Left hindlimb (tissue), 1 donor: ENCODE measurements at regions not wholly inside any gene's neighbourhood (a gene's known extent, or its start where the extent isn't known, plus 50 kb on each side); places are given as distances from the start of the nearest gene placed in this dataset.
"Not testable (repeated sequence)": the region's sequence is repeated elsewhere in the genome, so short reads cannot be mapped to it uniquely, and the experiment has no call there.

ENCODE experiments used
- DNase-seq: peaks from one replicate; pipeline ENCODE4 v3.0.0-alpha.2; 2018

DNA sequence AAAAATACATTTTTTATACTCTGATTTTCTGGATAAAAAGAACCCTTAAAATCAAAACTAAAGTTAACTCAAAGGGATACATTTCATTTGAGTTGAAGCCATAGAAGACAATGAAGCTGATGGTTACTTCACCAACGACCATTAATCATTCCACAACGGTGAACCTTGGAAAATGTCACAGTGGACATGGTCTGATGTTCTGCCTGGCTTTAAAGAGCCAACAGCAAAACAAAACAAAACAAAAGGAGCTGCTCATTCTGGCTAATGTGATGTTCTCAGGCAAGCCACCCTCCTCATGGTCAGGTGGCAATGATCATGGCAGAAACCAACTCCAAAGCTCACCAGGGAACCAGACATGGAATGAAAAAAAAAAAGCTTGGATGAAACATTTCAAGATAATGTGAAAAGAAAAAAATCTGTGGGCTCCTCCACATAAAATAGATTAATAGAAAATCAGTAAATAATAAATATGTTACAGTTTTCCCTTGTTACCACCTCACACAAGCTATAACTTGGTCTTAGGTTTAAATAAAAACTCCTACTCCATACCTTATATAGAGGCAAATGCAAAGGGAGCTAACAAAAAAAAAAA, 90.1 kb upstream of the SERTAD2 start:
- no peak for DNase-seq

DNA sequence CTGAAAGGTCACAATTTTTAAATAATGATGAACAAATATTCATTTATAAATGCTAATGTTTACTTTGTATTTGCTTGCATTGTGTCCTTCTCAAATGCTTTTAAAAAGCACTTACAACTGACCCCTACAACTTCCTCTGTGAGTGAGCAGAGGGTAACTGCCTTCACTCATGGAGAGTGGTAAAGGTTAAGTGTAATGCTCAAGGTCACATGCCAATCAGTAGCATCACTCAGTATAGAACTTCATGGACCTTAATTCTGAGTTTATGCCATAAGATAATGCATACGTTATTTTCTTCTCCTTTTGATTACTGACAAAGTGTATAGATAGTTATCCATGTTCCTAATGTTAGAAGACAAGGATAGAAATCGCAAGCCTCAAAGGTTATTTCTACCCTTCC, 91.8 kb upstream of the SERTAD2 start:
- no peak for DNase-seq

DNA sequence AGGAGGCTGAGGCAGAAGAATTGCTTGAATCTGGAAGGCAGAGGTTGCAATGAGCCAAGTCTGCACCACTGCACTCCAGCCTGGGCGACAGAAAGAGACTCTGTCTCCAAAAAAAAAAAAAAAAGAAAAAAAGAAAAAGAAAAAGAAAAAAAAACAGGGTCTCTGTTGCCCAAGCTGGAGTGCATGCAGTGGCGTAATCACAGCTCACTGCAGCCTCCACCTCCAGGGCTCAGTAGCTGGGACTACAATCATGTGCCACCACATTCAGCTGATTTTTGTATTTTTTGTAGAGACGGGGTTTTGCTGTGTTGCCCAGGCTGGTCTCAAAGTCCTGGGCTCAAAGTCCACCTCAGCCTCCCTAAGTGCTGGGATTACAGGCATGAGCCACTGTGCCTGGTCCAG, 94.0 kb upstream of the SERTAD2 start:
- not testable (repeated sequence) for DNase-seq

DNA sequence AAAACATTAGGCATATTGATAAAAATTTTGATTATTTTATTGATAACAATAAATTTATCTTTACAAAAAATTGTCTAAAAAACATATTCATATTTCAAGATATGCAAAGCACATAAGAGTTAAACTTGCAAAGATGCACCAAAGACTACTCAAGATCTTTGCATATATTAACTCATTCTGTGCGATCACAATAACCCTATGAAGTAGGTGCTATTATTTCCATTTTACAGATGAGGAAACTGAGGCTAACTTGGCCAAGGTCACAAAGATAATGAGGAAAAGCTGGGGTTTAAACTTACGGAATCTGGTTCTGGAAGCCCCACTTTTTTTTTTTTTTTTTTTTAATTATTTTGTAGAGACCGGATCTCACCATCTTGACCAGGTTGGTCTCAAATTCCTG, 94.4 kb upstream of the SERTAD2 start:
- DNase-seq, result no peak

DNA sequence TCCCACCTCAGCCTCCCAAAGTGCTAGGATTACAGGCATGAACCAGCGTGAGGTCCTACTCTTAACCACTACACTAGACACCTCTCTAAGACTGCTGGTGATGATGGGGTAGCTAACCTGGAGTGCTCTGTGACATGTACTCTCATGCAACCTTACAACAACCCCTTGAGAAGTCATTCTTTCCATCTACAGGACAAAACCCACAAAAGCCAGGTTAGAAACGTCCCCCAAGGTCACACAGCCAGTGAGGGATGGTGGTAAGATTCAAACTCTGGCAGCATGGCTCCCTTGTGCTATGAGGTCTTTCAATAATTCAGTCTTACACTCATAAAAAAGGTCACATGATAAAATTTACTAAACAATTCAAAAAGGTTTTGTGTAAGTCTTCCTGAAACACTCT, 94.8 kb upstream of the SERTAD2 start:
- DNase-seq, result no peak

DNA sequence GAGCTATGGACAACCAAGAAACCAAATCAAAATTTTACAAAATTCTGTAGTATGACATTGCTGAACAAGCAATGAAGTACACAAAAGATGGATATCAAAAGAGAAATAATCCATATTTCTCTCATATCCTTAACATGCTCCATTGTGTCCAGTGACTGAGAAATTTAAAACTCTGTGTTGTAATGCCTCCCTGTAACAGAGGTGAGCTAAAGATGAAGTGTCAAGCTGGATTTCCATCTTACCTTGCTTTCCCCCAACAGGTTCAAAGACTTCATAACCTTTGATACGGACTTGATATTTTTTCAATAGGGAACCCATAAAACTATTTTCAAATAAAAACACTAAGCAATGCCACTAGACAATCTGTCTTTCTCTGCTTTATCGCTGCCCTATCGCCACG, 95.7 kb upstream of the SERTAD2 start:
- DNase-seq, result no peak

DNA sequence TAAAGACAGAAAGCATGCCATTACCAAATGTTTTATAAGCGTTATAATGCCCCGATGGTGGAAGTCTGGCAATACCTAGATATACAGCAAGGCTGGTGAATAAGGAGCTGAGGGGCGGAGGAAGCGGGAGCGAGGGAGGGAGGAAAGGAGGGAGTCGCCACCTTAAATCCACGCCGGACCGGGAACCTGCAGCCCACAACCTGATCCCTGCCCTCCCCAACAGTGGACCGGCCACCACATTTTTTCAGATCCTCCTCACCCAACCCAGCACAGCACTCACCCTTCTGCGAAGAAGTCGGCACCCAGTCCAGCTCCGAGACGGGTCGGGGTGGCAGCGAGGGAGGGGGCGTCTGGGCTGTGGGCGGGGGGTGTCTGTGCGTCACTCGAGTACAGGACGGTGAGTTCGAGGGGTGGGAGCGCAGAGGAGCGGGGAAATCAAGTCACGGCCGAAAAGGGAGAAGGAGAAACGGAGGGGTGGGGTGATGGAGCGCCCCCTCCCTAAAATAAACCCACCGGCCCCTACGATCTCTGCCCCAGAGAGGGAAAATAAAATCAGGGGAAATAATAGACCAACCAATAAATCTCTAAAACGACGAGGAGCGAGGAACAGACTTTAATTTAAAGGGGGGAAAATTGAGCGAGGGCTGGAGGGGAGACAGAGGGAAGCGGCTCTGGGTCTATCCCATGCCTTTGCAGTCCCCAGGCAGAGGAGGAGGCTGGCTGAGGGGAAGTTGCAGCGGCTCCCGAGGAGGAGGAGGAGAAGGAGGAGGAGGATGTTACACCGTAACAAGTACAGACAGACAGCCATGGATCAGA, 96.5 kb upstream of the SERTAD2 start:
- DNase-seq, result peak; percentile 72

DNA sequence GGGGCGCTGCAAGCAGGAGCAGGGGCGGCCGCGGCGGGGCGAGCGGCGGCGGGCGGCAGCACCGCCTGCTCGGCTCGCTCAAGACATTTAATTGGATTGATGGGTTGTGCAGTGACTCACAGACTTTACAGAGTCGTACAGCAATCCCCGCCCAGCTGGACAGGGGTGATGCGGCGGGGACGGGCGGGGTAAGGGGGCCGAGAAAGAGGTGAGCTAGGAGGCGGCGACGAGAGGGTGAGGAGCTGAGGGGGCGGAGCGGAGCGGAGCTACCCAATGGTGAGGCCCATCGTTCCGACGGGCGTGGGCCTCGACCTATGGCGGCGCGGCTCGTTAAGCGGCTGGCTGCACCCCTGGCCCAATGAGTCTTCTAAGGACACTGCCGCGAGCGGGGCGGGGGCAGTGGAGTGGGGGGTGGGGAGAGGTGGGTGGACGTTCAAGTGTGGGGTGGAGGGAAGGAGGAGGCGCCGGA, 97.1 kb upstream of the SERTAD2 start:
- peak; percentile 100 for DNase-seq

DNA sequence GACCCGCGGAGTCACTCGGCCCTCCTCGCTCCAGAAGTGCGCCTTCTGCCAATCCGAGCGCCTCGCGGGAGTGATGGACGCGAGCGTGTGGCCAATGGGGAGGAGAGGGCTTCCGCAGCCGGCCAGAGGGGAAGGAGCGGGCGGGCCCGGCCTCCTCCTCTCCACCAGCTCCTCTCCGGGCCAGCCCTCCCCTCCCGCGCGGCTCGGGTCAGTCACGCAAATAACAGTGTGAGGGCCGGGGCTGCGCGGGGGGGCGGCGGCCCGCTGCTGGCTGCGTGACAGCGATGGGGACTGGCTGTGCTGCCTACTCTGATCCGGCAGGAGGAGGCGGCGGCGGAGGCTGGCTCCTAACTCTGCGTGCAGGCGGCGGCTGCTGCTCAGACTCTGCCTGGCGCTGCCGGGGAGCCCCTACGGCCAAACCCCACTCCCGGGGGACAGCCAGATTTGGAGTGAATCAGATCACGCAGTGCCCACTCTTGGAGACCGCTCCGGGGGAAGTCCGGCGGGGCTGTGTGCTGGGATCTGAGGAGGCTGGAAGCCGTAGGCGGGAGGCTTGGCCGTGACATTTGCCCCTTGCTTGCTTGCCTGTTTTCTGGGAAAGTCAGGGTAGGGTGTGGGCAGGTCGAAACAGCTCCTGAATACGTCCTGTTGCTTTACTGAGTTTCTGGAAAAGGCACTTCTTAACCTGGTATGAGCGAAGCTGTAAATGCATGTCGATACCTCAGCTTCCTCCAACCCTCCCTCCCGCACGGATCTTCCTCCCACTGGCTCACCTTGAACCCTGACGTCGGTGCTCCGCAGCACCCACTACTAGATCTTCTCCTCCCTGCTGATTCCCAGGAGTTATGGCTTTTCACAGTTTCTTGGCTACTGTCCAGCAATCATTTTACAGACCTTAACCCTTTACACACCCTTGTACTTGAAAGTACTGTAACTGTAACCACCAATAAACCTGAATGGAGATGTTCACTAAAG, 97.9 kb upstream of the SERTAD2 start:
- no peak for DNase-seq

DNA sequence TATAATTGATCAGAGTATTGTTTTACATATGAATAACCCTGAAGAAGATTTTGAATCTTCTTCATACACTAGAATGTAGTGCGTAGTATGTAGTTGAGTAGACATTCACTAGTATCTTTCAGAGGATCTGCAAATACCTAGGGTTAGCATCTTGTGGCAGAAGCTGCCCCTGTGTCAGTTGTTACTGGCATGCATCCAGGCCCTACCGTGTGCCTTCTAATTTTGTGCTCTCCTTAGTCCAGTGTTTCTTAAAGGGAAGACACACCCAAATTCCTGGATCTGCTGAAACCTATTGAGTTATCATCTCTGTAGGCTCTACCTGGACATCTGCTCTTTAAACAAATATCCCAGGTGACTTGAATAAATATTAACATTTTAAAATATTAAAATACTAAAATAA, 99.7 kb upstream of the SERTAD2 start:
- DNase-seq, result no peak

DNA sequence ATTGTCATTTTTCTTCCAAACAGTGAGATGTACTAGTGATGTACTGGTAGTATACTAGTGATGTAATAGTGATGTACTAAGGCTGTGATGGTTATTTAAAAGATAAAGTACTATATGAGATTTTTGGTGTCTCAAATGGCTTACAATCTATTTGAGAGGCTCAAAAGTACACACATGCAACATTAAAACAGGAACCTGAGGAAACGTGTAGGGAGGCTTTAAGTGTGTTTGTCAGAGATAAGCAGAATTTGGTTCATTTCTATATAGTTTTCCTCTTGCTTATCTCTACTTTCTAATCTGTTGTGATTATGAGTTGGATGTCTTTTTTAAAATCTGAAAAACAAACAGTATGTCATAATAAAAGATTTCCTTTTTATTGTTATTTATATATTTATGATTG, 100.9 kb upstream of the SERTAD2 start:
- DNase-seq, result no peak

DNA sequence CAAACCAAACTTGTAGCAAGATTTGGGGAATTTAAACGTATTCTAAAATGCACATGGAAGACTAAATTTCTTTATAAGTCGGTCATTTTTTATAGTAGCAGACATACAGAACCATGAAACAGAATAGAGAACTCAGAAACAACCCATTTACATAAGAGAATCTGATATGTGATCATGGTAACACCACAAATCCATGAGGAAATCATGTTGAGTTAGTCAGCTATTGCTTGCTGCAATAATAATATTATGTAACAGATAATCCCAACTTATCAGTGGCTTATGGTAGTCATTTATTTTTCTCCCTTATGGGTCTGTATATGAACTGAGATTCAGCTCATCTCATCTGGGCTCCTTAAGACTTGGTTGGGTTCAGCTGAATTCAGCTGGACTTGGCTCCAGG, 103.4 kb upstream of the SERTAD2 start:
- DNase-seq, result no peak

DNA sequence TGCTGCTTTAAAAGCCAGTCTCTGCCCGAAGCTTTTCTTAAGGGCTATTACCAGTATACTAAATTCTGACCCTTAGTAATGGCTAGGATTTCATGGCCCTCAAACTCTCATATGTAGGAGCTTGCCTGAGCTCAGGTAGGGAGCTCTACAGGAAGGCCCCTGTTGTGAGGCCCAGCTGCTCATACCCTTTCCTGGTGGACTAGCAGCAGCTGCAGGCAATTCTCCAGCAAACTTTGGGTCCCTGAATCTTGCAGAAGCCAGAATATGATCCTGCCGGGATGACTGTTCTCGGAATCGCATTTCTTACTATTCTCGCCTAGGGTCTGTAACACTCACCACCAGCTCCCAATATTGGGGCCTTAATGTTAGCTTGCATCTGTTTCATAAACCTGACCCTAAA, 106.4 kb upstream of the SERTAD2 start:
- no peak for DNase-seq

DNA sequence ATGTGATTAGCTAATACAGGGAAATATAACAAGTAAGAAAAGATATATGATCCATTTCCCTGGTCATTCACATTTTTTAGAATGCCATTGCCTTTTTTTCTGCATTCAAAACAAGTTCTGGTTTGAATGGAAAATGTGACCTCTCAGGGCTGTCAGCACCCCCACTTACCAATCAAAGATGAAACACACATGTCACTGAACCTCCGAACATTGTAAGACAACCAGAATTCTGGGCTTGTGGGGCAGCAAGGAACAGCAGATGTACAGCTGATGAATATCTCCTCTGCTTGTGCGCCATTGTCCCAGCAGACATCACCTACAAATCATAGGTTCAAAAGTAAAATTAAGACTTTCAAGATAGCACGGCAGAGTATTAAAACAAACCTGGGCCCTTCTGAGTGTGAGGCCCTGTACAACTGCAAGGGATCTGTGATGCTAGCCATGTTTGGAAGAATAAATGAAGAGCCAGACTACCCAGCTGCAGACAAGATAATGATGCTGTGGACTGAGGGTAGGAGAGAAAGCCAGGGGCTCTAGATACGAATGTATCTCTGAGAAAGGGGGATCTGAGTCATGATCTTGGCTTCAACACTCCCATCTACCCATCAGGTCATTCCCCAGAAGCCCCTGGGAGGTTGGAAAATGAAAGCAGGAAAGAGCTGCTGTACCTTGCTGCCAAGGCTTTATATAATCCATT, 108.7 kb upstream of the SERTAD2 start:
- no peak for DNase-seq

DNA sequence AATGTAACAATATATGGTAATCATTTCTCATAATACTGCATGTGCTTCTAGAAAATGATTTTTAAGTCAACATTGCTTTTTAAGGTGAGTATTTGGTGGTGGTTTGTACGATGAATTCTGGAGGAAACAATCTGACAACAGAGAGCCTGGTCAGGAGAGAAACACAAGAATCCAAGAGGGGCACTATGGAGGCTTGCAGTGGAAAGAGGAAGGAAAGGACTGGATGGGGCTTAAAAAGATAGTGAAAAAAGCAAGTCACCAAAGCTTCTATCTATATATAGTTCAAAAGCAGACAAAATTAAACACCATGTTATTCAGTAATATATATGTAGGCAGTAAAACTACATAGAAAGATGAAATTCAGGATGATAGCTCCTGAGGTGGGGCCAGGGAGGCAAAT, 109.4 kb upstream of the SERTAD2 start:
- DNase-seq, result no peak

DNA sequence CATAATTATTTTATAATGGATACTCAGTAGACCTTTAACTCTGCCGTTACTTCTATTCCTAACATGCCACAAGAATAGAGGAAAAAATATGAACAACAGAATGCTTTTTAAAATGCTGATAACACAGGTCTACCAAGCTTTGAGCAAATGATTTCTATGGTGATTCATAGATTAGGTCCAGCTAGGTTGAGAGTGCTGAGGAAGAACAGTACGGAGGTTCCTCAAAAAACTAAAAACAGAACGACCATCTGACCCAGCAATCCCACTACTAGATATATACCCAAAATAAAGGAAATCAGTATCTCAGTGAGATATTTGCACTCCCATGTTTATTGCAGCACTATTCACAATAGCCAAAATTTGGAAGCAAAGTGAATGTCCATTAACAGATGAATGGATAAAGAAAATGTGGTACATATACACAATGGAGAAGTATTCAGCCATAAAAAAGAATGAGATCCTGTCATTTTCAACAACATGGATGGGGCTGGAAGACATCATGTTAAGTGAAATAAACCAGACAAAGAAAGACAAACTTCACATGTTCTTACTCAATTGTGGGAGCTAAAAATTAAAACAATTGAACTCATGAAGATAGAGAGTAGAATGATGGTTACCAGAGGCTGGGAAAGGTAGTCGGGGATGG, 111.6 kb upstream of the SERTAD2 start:
- no peak for DNase-seq

DNA sequence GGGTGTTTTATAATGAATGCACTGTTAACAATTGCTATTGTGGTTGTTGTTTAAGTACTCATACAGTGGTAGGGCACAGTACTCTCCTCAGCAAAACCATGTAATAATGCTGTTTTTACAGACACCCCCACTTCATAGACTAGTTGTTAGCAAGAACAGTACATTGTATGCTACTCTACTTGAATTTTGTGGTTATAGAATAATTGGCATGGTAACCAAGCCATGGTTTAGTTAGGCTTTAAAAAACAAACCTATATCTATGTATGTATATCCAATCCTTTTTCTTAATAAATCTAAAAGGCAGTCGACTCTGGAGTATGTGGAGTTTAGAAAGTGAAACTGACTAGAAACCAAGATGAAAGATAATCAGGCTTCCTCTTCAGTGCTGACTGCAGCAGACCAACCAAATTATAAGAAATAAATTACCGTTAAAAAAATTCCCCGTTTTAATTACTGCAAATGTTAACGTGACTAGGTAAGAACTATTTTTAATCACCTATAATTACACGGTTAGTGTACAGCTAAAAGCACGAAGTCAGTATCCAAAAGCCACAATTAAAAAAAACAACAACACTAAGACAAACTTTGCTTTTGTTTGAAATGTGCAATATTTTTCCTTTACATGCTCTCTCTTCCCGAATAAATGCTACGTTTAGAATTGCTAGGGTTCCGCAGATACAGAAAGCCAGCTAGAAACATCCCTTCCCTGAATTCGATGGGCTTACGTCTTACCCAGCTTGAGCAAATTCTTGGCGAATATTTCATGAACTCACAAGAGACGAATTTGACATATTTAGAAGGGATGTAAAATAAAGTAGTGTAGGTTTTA, 113.3 kb upstream of the SERTAD2 start:
- no peak for DNase-seq

DNA sequence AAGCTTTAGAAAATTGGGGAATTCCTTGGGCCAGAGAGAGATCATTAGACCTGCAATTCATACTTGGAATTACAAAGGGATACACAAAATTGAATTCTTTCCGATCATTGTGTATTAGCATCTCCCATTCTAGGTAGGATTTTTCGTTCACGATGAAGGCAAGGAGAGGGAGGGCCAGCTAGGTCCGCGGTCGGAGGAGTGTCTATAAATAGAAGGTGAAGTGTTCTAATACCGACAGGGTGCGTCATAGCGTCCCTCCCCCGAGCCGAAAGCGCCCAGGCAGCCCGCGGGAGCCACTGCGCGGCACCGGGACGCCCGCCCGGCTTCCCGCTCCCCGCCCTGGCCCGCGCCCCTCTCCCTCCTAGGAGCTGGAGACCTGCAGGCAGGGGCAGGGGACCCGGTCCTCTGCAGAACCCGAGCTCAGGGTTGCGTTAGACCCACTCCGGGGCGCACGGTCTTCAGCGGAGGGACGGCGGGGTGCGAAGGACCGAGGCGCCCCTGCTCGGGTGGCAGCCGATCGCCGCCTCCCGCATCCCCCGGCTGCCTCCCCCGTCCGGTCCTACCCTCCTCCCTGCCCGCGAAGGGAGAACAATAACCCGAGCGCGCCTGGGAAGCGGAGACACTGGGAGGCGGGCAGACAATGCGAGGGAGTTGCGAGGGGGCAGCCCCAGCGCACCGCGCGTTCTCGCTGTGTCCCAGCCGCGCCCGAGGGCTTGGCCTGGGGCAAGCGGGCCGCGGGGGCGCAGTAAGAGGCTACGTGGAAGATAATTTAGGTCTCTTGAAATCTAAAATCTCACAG, 114.2 kb upstream of the SERTAD2 start:
- DNase-seq, result peak; percentile 90

DNA sequence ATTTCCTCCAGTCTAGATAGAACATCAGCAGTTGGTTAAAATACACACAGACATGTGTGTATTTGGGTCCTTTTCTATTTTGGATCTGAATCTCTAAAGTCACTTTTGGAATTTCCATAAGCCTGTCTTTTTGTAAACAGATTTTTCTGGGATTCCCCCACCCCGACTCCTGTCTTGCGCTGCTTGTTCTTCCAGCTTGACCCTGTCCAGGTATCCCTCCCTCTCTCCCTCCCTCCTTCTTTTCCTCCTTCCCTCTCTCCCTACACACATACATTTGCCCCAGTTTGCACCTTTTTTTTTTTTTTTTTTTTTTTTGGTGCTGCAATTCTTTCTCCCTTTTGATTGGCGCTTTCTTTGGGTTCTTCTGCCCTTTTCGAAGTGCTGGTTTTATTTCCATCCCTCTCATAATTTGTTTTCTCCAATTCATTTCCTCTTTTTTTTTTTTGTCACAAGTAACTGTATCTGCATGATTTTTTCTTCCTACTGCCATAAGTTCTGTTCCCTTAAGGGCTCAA, 114.8 kb upstream of the SERTAD2 start:
- no peak for DNase-seq

DNA sequence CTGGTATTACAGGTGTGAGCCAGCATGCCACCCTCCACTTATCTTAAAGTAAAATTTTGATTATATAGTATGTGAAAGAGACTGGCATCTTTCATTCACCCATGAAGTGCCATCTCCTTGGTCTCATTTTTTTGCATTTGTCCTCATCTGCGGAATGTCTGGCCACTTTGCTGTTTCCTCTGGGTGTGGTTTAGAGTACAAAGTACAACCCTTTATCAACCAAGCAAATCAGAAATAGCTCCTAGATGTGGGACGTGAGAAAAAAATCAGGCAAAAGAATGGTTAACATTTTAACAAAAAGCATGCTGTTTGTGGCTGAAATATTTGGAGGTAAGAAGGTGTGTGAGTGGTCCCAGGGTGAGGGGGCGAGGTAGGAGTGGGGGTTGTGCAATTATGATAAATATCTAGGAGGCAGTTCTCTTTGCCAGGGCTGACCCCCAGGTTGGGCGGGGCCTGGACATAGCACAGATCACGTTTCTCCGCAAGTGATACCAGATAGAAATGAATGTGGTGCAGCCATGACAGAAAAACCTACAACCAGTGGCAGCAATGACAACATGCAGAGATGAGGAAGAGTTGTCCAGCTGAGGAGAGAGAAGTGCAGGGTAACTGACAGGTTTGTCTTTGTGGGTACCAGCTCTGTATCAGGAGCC, 115.8 kb upstream of the SERTAD2 start:
- no peak for DNase-seq
